Stimulated activated CD4-positive, alpha-beta T cell treated with anti-CD3 and anti-CD28 coated beads, Interleukin-2, amount 100 ng/mL, for 24 hours (primary cell): ENCODE measurements at regions not wholly inside any gene's neighbourhood (a gene's known extent, or its start where the extent isn't known, plus 50 kb on each side); places are given as distances from the start of the nearest gene placed in this dataset.
"Not testable (repeated sequence)": the region's sequence is repeated elsewhere in the genome, so short reads cannot be mapped to it uniquely, and the experiment has no call there.

ENCODE experiments used
- DNase-seq, 2 donors: peaks; one replicate each; pipeline ENCODE4 v3.0.0-alpha.2; 2020

- no peak for DNase-seq
These were observed 117.9 kb downstream of the GPCPD1 start for GRCh38 chr20:5492937-5493336.

GRCh38 chr20:5491455-5491854 lies 119.4 kb downstream of the GPCPD1 start:
- DNase-seq, result no peak

DNA sequence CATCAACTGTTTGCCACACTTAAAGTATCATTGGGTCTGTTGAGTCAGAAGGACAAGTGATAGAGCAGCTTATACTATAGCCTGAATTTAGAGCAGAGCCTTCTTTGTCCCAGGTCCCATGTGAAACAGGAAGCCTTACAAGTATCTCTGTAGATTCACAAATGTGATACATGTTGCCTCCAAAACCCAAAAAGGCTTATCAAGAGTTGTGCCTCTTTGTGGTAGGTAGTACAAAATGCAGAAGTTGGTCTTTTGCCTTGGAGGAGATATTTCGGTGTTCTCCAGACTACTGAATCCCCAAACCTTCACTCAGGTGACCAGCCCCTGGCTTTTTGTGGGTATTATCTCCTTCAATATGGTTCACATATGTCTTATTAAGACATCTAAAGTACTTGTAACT lies 121.2 kb downstream of the GPCPD1 start:
- DNase-seq, result no peak

DNA sequence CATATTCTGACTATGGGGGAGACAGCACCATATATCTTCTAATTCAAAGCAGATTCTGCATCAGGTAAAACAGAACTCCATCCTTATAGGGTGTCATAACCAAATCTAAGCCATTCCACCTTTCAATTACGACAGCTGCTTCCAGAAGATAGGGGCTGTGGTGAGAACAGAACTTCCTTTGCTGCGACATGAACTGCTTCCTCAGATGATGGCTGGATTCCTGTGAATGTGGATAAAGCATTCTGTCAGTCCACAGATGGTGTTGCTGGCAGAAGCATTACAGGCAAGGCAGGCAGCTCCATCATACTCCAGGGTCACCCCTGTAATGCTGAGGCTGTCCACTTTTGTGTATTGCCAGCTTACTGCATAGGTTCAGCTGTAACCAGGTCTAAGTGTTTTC lies 122.0 kb downstream of the GPCPD1 start:
- no peak for DNase-seq

GRCh38 chr20:5486377-5487054 lies 124.3 kb downstream of the GPCPD1 start:
- DNase-seq, result no peak

GRCh38 chr20:5484926-5485325 lies 125.9 kb downstream of the GPCPD1 start:
- DNase-seq, result no peak

GRCh38 chr20:5484346-5484745 lies 126.5 kb downstream of the GPCPD1 start:
- DNase-seq, result no peak

- DNase-seq, result no peak
These were observed 128.0 kb downstream of the GPCPD1 start for GRCh38 chr20:5482791-5483190.

DNA sequence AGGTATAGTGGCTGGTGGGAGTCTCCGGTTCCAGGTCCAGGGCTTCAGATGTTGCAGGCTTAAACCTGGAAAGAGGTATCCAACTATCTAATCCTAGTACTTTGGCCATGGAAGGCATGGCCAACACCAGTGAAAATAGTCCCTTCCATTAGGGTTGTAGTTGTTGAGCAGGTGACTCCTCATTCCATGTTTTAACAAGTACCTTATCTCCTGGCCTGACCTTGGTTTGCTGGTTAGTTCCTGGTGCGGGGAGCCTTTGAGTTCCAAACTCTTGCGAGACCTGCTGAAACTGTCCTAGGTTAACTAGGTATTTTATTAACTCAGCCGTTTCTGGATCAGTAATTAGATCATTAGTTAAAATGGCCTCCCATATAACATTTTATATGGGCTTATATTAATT lies 128.9 kb downstream of the GPCPD1 start:
- no peak for DNase-seq

DNA sequence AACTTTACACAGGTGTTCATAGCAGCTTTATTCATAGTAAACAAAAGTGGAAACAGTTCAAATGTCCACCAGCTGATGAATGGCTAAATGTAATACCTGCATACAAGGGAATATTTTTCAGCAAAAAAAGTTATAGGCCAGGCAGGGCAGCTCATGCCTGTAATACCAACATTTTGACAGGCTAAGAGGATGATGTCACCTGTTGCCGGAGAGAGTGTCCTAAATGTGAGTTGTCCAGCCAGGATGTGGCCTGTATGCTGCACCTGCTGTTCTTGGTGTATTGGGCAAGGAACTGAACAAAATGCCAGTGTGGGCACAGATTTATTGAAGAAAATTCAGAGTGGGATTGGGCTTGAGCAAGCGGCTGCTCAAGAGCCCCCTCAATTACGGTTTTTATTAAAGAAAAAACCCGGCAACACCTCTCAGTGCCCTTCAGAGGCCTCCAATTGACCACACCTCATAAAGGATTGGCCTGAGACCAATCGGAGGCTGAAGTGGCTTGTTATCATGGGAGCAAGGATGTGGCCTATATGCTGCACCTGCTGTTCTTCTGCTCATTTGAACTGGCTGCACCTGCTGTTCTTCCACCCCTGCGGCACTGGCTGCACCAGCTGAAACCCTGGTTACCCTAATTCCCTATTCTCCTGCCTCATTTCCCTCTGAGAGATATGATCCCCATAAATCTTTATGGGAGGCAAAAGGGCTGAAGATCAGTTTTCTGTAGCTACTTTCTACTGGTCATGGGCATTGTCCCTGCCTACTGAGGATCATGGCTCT lies 129.8 kb downstream of the GPCPD1 start:
- no peak for DNase-seq

DNA sequence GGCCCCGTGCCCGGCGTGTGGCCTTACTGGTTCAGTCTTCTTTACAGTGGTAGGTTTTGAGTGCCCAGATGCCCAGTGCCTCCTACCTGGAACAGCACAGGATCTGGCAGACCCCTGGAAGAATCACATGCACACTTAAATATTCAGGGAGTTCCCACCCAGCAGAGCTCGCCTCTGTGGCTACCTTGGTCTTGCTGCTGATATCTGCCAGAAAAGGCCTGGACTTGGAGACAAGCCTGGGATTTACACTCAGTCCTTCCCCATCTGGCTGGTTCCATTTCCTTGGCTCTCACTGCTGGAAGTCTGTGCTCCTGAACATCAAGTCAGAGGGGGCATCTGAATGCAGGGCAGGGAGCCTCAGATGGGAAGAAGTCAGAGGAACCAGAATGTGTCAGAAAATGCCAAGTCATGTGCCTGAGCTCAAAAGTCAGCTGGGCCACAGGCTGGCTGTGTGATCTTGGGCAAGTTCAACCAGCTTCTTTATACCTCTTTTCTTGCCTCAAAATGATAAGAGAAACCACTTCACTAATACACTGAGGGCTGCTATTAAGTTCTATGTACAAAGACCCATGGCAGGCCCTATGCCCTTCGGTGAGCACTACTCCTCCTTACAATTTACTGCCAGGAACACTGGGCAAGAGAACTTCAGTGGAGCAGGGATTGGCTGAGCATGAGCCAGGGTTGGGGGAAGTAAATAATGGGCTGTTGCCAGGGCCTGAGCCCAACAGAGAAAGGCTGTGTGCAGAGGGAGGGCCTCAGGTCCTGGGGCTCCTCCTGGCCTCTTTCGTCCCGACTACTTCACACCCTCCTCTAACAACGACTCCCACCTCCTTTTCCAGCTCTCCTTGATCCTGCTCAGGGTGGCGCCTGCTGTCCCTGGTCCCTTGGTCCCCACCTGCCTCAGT lies 135.9 kb downstream of the GPCPD1 start:
- no peak for DNase-seq

GRCh38 chr20:5471866-5472265 lies 138.9 kb downstream of the GPCPD1 start:
- DNase-seq, result not testable (repeated sequence)

DNA sequence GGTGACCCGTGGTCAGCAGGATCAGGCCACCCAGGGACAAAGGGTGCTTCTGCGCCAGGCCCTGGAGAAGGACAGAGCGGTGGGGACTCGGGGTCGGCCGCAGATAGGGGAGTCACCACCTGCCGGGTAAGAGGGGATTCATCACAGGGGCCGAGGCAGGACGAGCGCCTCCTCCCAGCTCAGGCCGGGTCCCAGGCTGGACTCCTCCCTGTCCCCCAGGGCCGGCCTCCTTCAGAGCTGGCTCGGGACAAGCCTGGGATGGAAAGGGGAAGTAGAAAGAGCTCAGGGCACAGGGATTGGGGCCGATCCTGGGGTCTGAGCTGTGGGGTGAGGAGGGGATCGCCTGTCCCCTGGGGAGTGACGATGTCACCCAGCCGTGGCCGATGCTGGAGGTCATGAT lies 139.4 kb downstream of the GPCPD1 start:
- no peak for DNase-seq

- DNase-seq, result no peak
These were observed 139.9 kb downstream of the GPCPD1 start for GRCh38 chr20:5470943-5471342.

GRCh38 chr20:5470458-5470857 lies 140.3 kb downstream of the GPCPD1 start:
- no peak for DNase-seq

- DNase-seq, result no peak
These were observed 141.7 kb downstream of the GPCPD1 start for GRCh38 chr20:5469111-5469510.

GRCh38 chr20:5467086-5467485 lies 143.7 kb downstream of the GPCPD1 start:
- no peak for DNase-seq

DNA sequence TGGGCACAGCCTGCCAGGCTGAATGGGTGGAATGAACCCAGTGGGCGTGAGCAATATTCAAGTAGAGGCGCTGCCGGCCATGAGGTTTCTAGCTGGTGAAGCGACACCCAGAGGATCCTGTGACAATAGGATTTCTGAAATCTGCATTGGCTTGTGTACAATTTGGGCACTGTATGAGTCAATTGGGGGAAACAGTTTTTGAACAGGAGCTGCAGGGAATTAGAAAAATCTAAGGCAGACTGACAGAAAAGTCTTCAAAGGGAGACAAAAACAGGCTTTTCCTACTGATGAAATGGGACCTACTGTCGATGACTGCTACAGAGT lies 145.2 kb downstream of the GPCPD1 start:
- DNase-seq, result no peak

DNA sequence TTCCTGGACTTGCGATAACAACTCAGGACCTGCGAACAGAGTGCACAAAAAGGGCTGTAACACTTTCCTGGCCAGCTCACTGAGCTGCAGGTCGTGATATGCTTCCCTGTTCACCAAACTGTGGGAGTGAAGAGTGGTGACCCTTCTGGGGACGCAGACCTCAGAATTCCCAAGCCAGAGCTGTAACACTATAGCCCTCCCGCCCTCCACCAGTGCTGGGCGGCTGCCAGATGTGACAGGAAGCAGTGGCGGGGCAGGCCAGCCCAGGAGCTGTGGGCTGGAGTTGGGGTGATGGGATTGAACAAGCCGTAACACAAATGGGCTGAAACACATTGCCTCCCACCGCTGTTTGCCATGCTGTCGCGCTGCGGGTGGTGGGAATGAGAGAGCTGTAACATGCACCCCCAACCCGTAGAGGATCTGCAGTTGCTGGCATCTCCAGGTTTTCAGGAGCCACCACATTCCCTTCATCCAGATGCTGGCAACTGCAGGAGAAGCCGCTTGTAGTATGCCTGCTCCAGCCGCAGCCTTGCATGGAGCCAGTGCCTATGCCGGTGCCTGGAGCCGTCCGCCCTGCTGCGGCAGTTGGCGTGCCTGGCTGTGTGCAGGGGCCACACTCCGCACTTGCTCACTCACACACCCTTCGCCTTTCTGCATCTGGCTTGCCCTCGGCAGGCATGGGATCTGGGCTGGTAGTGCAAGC lies 145.8 kb downstream of the GPCPD1 start:
- DNase-seq, result no peak

DNA sequence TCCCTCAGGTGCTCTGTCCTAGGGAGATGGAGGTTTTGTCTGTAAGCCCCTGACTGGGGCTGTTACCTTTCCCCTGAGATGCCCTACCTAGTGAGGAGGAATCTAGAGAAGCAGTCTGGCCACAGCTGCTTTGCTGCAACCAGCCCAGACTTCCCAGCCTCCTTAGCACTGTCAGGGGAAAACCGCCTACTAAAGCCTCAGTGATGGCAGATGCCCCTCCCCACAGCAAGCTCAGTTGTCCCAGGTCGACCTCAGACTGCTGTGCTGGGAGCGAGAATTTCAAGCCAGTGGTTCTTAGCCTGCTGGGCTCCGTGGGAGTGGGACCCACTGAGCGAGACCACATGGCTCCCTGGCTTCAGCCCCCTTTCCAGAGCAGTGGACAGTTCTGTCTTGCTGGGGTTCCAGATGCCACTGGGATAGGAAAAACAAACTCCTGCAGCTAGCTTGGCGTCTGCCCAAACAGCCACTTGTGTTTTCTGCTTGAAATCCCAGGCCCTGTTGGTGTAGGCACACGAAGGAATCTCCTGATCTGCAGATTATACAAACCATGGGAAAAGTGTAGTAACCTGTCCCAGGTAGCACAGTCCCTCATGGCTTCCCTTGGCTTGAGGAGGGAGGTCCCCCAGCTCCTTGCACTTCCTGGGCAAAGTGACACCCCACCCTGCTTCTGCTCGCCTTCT lies 146.4 kb upstream of the PROKR2 start:
- no peak for DNase-seq

GRCh38 chr20:5453745-5454144 lies 137.0 kb upstream of the PROKR2 start:
- DNase-seq, result not testable (repeated sequence)

DNA sequence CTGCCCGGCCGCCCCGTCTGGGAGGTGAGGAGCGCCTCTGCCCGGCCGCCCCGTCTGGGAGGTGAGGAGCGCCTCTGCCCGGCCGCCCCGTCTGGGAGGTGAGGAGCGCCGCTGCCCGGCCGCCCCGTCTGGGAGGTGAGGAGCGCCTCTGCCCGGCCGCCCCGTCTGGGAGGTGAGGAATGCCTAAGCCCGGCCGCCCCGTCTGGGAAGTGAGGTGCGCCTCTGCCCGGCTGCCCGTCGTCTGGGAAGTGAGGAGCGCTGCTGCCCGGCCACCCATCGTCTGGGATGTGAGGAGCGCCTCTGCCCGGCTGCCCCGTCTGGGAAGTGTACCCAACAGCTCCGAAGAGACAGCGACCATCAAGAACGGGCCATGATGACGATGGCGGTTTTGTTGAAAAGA lies 136.6 kb upstream of the PROKR2 start:
- not testable (repeated sequence) for DNase-seq
